HCT116 (cell line): ENCODE measurements at regions not wholly inside any gene's neighbourhood (a gene's known extent, or its start where the extent isn't known, plus 50 kb on each side); places are given as distances from the start of the nearest gene placed in this dataset.

Experiments used
- ATAC-seq: fragments of 200-7000 bp; cut with Tn5 transposase; 2 replicates; pipeline ENCODE4 v1.9.1; 2020; ENCODE audit warnings: mild to moderate bottlenecking, moderate library complexity
- BruUV-seq: library from RNA; stranded (reverse); fragments of 400-500 nt; replicated peaks from 2 replicates; lab custom pipeline; 2021; lab: Mats Ljungman, UMichigan
- CTCF ChIA-PET: fragments of 300-600 bp; sonication (Branson Sonifier 250); formaldehyde crosslinking; loops from one replicate; lab custom pipeline; 2021; ENCODE audit warnings: antibody characterized with exemption; lab: Charles Lee
- POLR2A ChIA-PET: fragments of 300-600, 350-600 bp; sonication (Branson Sonifier 250); formaldehyde crosslinking; loops from one replicate; lab custom pipeline; 2021; ENCODE audit warnings: antibody characterized with exemption; lab: Charles Lee
- RAD21 ChIA-PET, 2 experiments: fragments of 300-600 bp; sonication (Branson Sonifier 250); formaldehyde crosslinking; loops; one replicate each; lab custom pipeline; 2023; ENCODE audit warnings: low total read pairs in 2 of 2; ENCODE audit not compliant: uncharacterized antibody in 2 of 2, unreplicated experiment in 2 of 2, low non-redundant PET in 1 of 2; lab: Charles Lee
- DNase-seq: peaks from one replicate; pipeline ENCODE4 v3.0.0-alpha.2; 2010; ENCODE audit warnings: low read depth, low spot score
- H2AFZ ChIP-seq: fragments of 200-600 bp; shearing (Covaris generic), sonication (generic); 2 replicates; pipeline ENCODE4 v1.6.1; 2017; ENCODE audit warnings: low read depth, mixed run types, mixed read lengths, antibody characterized with exemption, low read length; ENCODE audit not compliant: poor library complexity, severe bottlenecking
- H3K27ac ChIP-seq: 2 replicates; pipeline ENCODE4 v1.5.1; 2012; ENCODE audit warnings: low read depth, low read length
- H3K27me3 ChIP-seq: fragments of 200-600 bp; sonication (generic); 2 replicates; pipeline ENCODE4 v1.6.1; 2016; ENCODE audit warnings: mixed run types, low read length, mixed read lengths; ENCODE audit not compliant: insufficient read depth
- H3K36me3 ChIP-seq, 2 experiments: fragments of 200-500 bp in 1 of 2; fragments of 200-600 bp in 1 of 2; sonication (Bioruptor generic) in 1 of 2; sonication (generic) in 1 of 2; 2 replicates each; pipeline versions ENCODE4 v1.5.1 to v1.6.1; 2014 to 2016; ENCODE audit warnings: low read length in 2 of 2, inconsistent platforms in 1 of 2, mixed read lengths in 1 of 2, mixed run types in 1 of 2; ENCODE audit not compliant: insufficient read depth in 2 of 2, control insufficient read depth in 1 of 2
- H3K4me1 ChIP-seq, 2 experiments: fragments of 200-600 bp in 1 of 2; sonication (generic) in 1 of 2; 2 replicates each; pipeline versions ENCODE4 v1.5.1 to v1.6.1; 2012 to 2017; ENCODE audit warnings: low read length in 2 of 2, inconsistent platforms in 1 of 2, mild to moderate bottlenecking in 1 of 2, mixed read lengths in 1 of 2, mixed run types in 1 of 2, moderate library complexity in 1 of 2; ENCODE audit not compliant: insufficient read depth in 2 of 2, control insufficient read depth in 1 of 2
- H3K4me2 ChIP-seq: fragments of 200-600 bp; sonication (generic); 2 replicates; pipeline ENCODE4 v1.6.1; 2017; ENCODE audit warnings: mixed run types, low read length, mixed read lengths
- H3K4me3 ChIP-seq, 2 experiments: fragments of 200-600 bp in 1 of 2; sonication (generic) in 1 of 2; replicated peaks in 1 of 2; 2 replicates each; pipeline ENCODE4 v1.5.1; 2011 to 2016; ENCODE audit warnings: low read length in 2 of 2, control low read depth in 1 of 2, low read depth in 1 of 2, mild to moderate bottlenecking in 1 of 2, mixed read lengths in 1 of 2, mixed run types in 1 of 2
- H3K79me2 ChIP-seq: fragments of 200-600 bp; sonication (generic); 2 replicates; pipeline ENCODE4 v1.6.1; 2017; ENCODE audit warnings: mild to moderate bottlenecking, mixed run types, low read length, moderate library complexity, mixed read lengths; ENCODE audit not compliant: insufficient read depth
- H3K9ac ChIP-seq: fragments of 200-600 bp; sonication (generic); 2 replicates; pipeline ENCODE4 v1.6.1; 2016; ENCODE audit warnings: low read length, mixed read lengths
- H3K9me2 ChIP-seq: fragments of 200-600 bp; sonication (generic), shearing (Covaris generic); 2 replicates; pipeline ENCODE4 v1.6.1; 2017; ENCODE audit warnings: mixed run types, mild to moderate bottlenecking, moderate library complexity; ENCODE audit not compliant: insufficient read depth
- H3K9me3 ChIP-seq, 2 experiments: fragments of 200-500 bp in 1 of 2; fragments of 200-600 bp in 1 of 2; sonication (Bioruptor generic) in 1 of 2; sonication (generic) in 1 of 2; 2 replicates each; pipeline ENCODE4 v1.6.1; 2014 to 2017; ENCODE audit warnings: low read length in 2 of 2, mixed read lengths in 2 of 2, inconsistent platforms in 1 of 2, low read depth in 1 of 2, mild to moderate bottlenecking in 1 of 2, mixed run types in 1 of 2, moderate library complexity in 1 of 2; ENCODE audit not compliant: control insufficient read depth in 1 of 2, insufficient read depth in 1 of 2
- H4K20me1 ChIP-seq: fragments of 200-600 bp; sonication (generic), shearing (Covaris generic); 2 replicates; pipeline ENCODE4 v1.6.1; 2017; ENCODE audit warnings: mixed run types, mild to moderate bottlenecking, moderate library complexity; ENCODE audit not compliant: insufficient read depth
- ATF3 ChIP-seq: IDR thresholded peaks from 2 replicates; pipeline ENCODE4 v1.6.1; 2012
- CEBPB ChIP-seq: IDR thresholded peaks from 2 replicates; pipeline ENCODE4 v1.6.1; 2012; ENCODE audit warnings: low read depth
- CTCF ChIP-seq, 3 experiments: fragments of 200-600 bp in 1 of 3; sonication (generic) in 1 of 3; IDR thresholded peaks in 2 of 3; conservative IDR thresholded peaks in 1 of 3; 2 replicates each; pipeline ENCODE4 v1.5.1; 2012 to 2017; ENCODE audit warnings: low read depth in 2 of 3, low read length in 2 of 3, antibody characterized with exemption in 1 of 3, borderline replicate concordance in 1 of 3, control low read depth in 1 of 3, mild to moderate bottlenecking in 1 of 3, mixed read lengths in 1 of 3, mixed run types in 1 of 3, moderate library complexity in 1 of 3; ENCODE audit not compliant: insufficient read depth in 1 of 3
- EGR1 ChIP-seq: IDR thresholded peaks from 2 replicates; pipeline ENCODE4 v1.6.1; 2012; ENCODE audit warnings: low read depth
- EZH2 ChIP-seq: fragments of 200-600 bp; sonication (generic); IDR thresholded peaks from 2 replicates; pipeline ENCODE4 v1.6.1; 2017; ENCODE audit warnings: antibody characterized with exemption, mixed run types
- EZH2phosphoT487 ChIP-seq: fragments of 200-600 bp; IDR thresholded peaks from 2 replicates; pipeline ENCODE4 v1.6.1; 2018; ENCODE audit warnings: antibody characterized with exemption, borderline replicate concordance
- FOSL1 ChIP-seq: IDR thresholded peaks from 2 replicates; pipeline ENCODE4 v1.6.1; 2012; ENCODE audit warnings: low read depth
- MAX ChIP-seq: IDR thresholded peaks from 2 replicates; pipeline ENCODE4 v1.6.1; 2012
- POLR2A ChIP-seq: IDR thresholded peaks from 2 replicates; pipeline ENCODE4 v1.7.0; 2011; ENCODE audit warnings: borderline replicate concordance; ENCODE audit not compliant: insufficient read depth, insufficient read length; ENCODE audit errors: extremely low read depth
- POLR2AphosphoS5 ChIP-seq: IDR thresholded peaks from 2 replicates; pipeline ENCODE4 v1.6.1; 2011; ENCODE audit warnings: mild to moderate bottlenecking, low read depth, low read length, moderate library complexity
- SRF ChIP-seq: IDR thresholded peaks from 2 replicates; pipeline ENCODE4 v1.6.1; 2012; ENCODE audit warnings: low read depth
- TCF7L2 ChIP-seq: IDR thresholded peaks from 2 replicates; pipeline ENCODE4 v1.7.0; 2011; ENCODE audit warnings: borderline replicate concordance, inconsistent platforms; ENCODE audit not compliant: insufficient read depth, insufficient read length; ENCODE audit errors: extremely low read depth
- YY1 ChIP-seq: IDR thresholded peaks from 2 replicates; pipeline ENCODE4 v1.6.1; 2011; ENCODE audit warnings: low read length, low read depth, moderate library complexity, mild to moderate bottlenecking; ENCODE audit not compliant: insufficient replicate concordance; ENCODE audit errors: extremely low read depth
- ZFX ChIP-seq: fragments of 450-650 bp; IDR thresholded peaks from 2 replicates; pipeline ENCODE4 v1.6.1; 2017
- ZNF274 ChIP-seq: fragments of 200-500 bp; sonication (Bioruptor generic); IDR thresholded peaks from 2 replicates; pipeline ENCODE4 v1.6.1; 2014; ENCODE audit warnings: mild to moderate bottlenecking, low read depth, low read length, inconsistent platforms
- intact Hi-C: fragments of 100-400 bp; cut with micrococcal nuclease; formaldehyde crosslinking; loops from 2 replicates; pipeline ENCODE4 v1.10.0; 2022

GRCh38 chr11:90363739-90364138 lies 140.9 kb upstream of the CHORDC1 start:
- no peaks in the 10 kb centered on the region for H3K9me3 ChIP-seq
- no peak for TF ChIP-seq MAX
- no peak for TF ChIP-seq ATF3
- TF ChIP-seq YY1 = no peak
- no peak for TF ChIP-seq EZH2phosphoT487
- TF ChIP-seq FOSL1 = no peak
- no peak for TF ChIP-seq ZFX
- no peak for TF ChIP-seq POLR2A
- ChIA-PET CTCF (no interaction called here), POLR2A (no interaction called here), RAD21 (no interaction called here)
- H2AFZ ChIP-seq = no peak overlapping the region
- no TSS peak for BruUV-seq
- H3K27ac ChIP-seq = no peak overlapping the region
- H3K79me2 ChIP-seq = no peaks in the 10 kb centered on the region
- no peak for DNase-seq
- intact Hi-C loops = no loop called here
- H3K27me3 ChIP-seq = no peaks in the 10 kb centered on the region; the same call in 1 of the 2 replicates
- H3K36me3 ChIP-seq = no peaks in the 10 kb centered on the region
- H3K9ac ChIP-seq = no peak overlapping the region
- ATAC-seq = no peak
- H3K4me1 ChIP-seq = no peaks in the 10 kb centered on the region
- H3K9me2 ChIP-seq = no peaks in the 10 kb centered on the region
- no peak overlapping the region for H3K4me2 ChIP-seq
- no peaks in the 10 kb centered on the region for H4K20me1 ChIP-seq
- H3K4me3 ChIP-seq = no peak overlapping the region

GRCh38 chr11:90355200-90355599 lies 132.4 kb upstream of the CHORDC1 start:
- Histone ChIP-seq H2AFZ (no peak overlapping the region), H3K4me3 (no peak overlapping the region), H3K9me2 (no peaks in the 10 kb centered on the region), H3K36me3 (no peaks in the 10 kb centered on the region), H3K9me3 (no peaks in the 10 kb centered on the region), H3K79me2 (no peaks in the 10 kb centered on the region), H3K4me1 (no peaks in the 10 kb centered on the region), H3K9ac (no peak overlapping the region), H3K4me2 (no peak overlapping the region), H4K20me1 (no peaks in the 10 kb centered on the region), H3K27ac (no peak overlapping the region), H3K27me3 (no peaks in the 10 kb centered on the region)
- no peak for DNase-seq
- no peak for ATAC-seq
- BruUV-seq = no TSS peak
- ChIA-PET POLR2A (no interaction called here), CTCF (no interaction called here), RAD21 (no interaction called here)
- intact Hi-C loops = no loop called here
- TF ChIP-seq SRF (no peak), ZNF274 (no peak), EZH2phosphoT487 (no peak), POLR2AphosphoS5 (no peak), CTCF (IDR thresholded peaks at IDR 0.05 in 2 of 3, conservative IDR thresholded peaks at IDR 0.05 in 1 of 3; ENCODE audit: borderline replicate concordance in 1 of 3, insufficient read depth in 1 of 3, low read depth in 2 of 3, low read length in 2 of 3) (no peak), CEBPB (no peak), EZH2 (no peak), ATF3 (no peak), EGR1 (no peak), TCF7L2 (no peak), YY1 (no peak), ZFX (no peak)
